SK-N-SH (cell line): ENCODE measurements at regions not wholly inside any gene's neighbourhood (a gene's known extent, or its start where the extent isn't known, plus 50 kb on each side); places are given as distances from the start of the nearest gene placed in this dataset.

Source experiments
- CTCF ChIA-PET: fragments of 300-600, 350-600 bp; formaldehyde crosslinking; extraction: SDS; loops from one replicate; lab custom pipeline; 2021; lab: Yijun Ruan, JAX
- POLR2A ChIA-PET: fragments of 350-600 bp; sonication (Branson Sonifier 250); formaldehyde crosslinking; extraction: SDS; loops from one replicate; lab custom pipeline; 2020; ENCODE audit warnings: antibody characterized with exemption, inconsistent platforms; lab: Yijun Ruan, JAX
- DNase-seq: peaks from one replicate; pipeline ENCODE4 v3.0.0; 2012
- H2AFZ ChIP-seq: fragments of 200-600 bp; sonication (generic); 2 replicates; pipeline ENCODE4 v1.8.1; 2016; ENCODE audit warnings: antibody characterized with exemption, mild to moderate bottlenecking, low read depth
- H3F3A ChIP-seq: fragments of 200-600 bp; sonication (generic); replicated peaks from 2 replicates; pipeline ENCODE3; 2016; ENCODE audit warnings: antibody characterized with exemption, mild to moderate bottlenecking; ENCODE audit not compliant: insufficient read depth
- H3K27ac ChIP-seq, 2 experiments: fragments of 200-500 bp in 1 of 2; fragments of 200-600 bp in 1 of 2; sonication (Bioruptor generic) in 1 of 2; sonication (generic), shearing (Covaris generic) in 1 of 2; 2 replicates each; pipeline versions ENCODE4 v1.5.1 to v1.6.1; 2014 to 2016; ENCODE audit warnings: low read depth in 2 of 2, inconsistent platforms in 1 of 2, low read length in 1 of 2, mild to moderate bottlenecking in 1 of 2, mixed read lengths in 1 of 2
- H3K27me3 ChIP-seq: fragments of 200-600 bp; sonication (generic), shearing (Covaris generic); 2 replicates; pipeline ENCODE4 v1.6.1; 2016; ENCODE audit warnings: mixed run types; ENCODE audit not compliant: insufficient read depth
- H3K36me3 ChIP-seq, 2 experiments: fragments of 200-500 bp in 1 of 2; fragments of 200-600 bp in 1 of 2; sonication (Bioruptor generic) in 1 of 2; sonication (generic) in 1 of 2; replicated peaks in 1 of 2; 2 replicates each; pipeline versions ENCODE3 to v1.5.1; 2014 to 2016; ENCODE audit warnings: low read length in 1 of 2, mild to moderate bottlenecking in 1 of 2; ENCODE audit not compliant: insufficient read depth in 2 of 2, control insufficient read depth in 1 of 2
- H3K4me1 ChIP-seq, 2 experiments: fragments of 200-500 bp in 1 of 2; fragments of 200-600 bp in 1 of 2; sonication (Bioruptor generic) in 1 of 2; sonication (generic), shearing (Covaris generic) in 1 of 2; 2 replicates each; pipeline versions ENCODE4 v1.5.1 to v1.6.1; 2014 to 2016; ENCODE audit warnings: low read depth in 1 of 2, low read length in 1 of 2, mixed run types in 1 of 2; ENCODE audit not compliant: insufficient read depth in 2 of 2, control insufficient read depth in 1 of 2
- H3K4me2 ChIP-seq: fragments of 200-600 bp; sonication (generic), shearing (Covaris generic); 2 replicates; pipeline ENCODE4 v1.6.1; 2017; ENCODE audit warnings: mixed run types
- H3K4me3 ChIP-seq, 2 experiments: fragments of 200-500 bp in 1 of 2; fragments of 200-600 bp in 1 of 2; sonication (Bioruptor generic) in 1 of 2; sonication (generic), shearing (Covaris generic) in 1 of 2; 2 replicates each; pipeline versions ENCODE4 v1.5.1 to v1.8.1; 2014 to 2016; ENCODE audit warnings: low read depth in 2 of 2, inconsistent platforms in 1 of 2, low read length in 1 of 2, mild to moderate bottlenecking in 1 of 2, mixed read lengths in 1 of 2, moderate library complexity in 1 of 2
- H3K79me2 ChIP-seq: fragments of 200-600 bp; sonication (generic); 2 replicates; pipeline ENCODE4 v1.8.1; 2017; ENCODE audit warnings: mild to moderate bottlenecking; ENCODE audit not compliant: insufficient read depth
- H3K9ac ChIP-seq: fragments of 200-600 bp; sonication (generic); 2 replicates; pipeline ENCODE4 v1.6.1; 2017; ENCODE audit warnings: mixed run types
- H3K9me2 ChIP-seq: fragments of 200-600 bp; sonication (generic); 2 replicates; pipeline ENCODE4 v1.6.1; 2017; ENCODE audit warnings: mixed run types
- H3K9me3 ChIP-seq: fragments of 200-600 bp; sonication (generic); 2 replicates; pipeline ENCODE4 v1.6.1; 2017; ENCODE audit warnings: mixed run types, mild to moderate bottlenecking, moderate library complexity
- H4K20me1 ChIP-seq: fragments of 200-600 bp; sonication (generic); 2 replicates; pipeline ENCODE4 v1.6.1; 2017; ENCODE audit warnings: mild to moderate bottlenecking, mixed run types; ENCODE audit not compliant: insufficient read depth
- ELF1 ChIP-seq: IDR thresholded peaks from 2 replicates; pipeline ENCODE4 v1.4.0; 2012
- EP300 ChIP-seq, 2 experiments: IDR thresholded peaks; 2 replicates each; pipeline versions ENCODE4 v1.4.0 to v1.6.1; 2012; ENCODE audit warnings: borderline replicate concordance in 1 of 2, low read depth in 1 of 2, low read length in 1 of 2
- EZH2phosphoT487 ChIP-seq: fragments of 200-600 bp; sonication (generic); IDR thresholded peaks from 2 replicates; pipeline ENCODE4 v1.6.1; 2017; ENCODE audit warnings: low read depth, mixed run types, mild to moderate bottlenecking, antibody characterized with exemption, moderate library complexity, borderline replicate concordance
- FOXM1 ChIP-seq: IDR thresholded peaks from 2 replicates; pipeline ENCODE4 v1.4.0; 2012; ENCODE audit warnings: low read depth, mild to moderate bottlenecking
- GABPA ChIP-seq: IDR thresholded peaks from 2 replicates; pipeline ENCODE4 v1.4.0; 2012; ENCODE audit warnings: low read depth, mild to moderate bottlenecking
- MXI1 ChIP-seq: IDR thresholded peaks from 2 replicates; pipeline ENCODE4 v1.6.1; 2012; ENCODE audit warnings: mild to moderate bottlenecking, low read depth, low read length, improper control_type of control experiment
- NFIC ChIP-seq: IDR thresholded peaks from 2 replicates; pipeline ENCODE4 v1.4.0; 2012; ENCODE audit warnings: borderline replicate concordance
- NRF1 ChIP-seq: IDR thresholded peaks from 2 replicates; pipeline ENCODE4 v1.6.1; 2012; ENCODE audit warnings: low read depth, mild to moderate bottlenecking, low read length
- RAD21 ChIP-seq: IDR thresholded peaks from 2 replicates; pipeline ENCODE4 v1.6.1; 2012; ENCODE audit warnings: mild to moderate bottlenecking, low read length
- RFX5 ChIP-seq: IDR thresholded peaks from 2 replicates; pipeline ENCODE4 v1.6.1; 2012; ENCODE audit warnings: mild to moderate bottlenecking, improper control_type of control experiment, low read length
- RXRA ChIP-seq: IDR thresholded peaks from 2 replicates; pipeline ENCODE4 v1.4.0; 2012; ENCODE audit warnings: low read depth, mild to moderate bottlenecking, borderline replicate concordance
- SMC3 ChIP-seq: IDR thresholded peaks from 2 replicates; pipeline ENCODE4 v1.6.1; 2012; ENCODE audit warnings: low read depth, low read length, improper control_type of control experiment
- TAF1 ChIP-seq: IDR thresholded peaks from 2 replicates; pipeline ENCODE4 v1.6.1; 2012; ENCODE audit warnings: low read depth, mild to moderate bottlenecking, low read length, moderate library complexity, borderline replicate concordance
- YY1 ChIP-seq: IDR thresholded peaks from 2 replicates; pipeline ENCODE4 v1.4.0; 2012; ENCODE audit warnings: low read depth, mild to moderate bottlenecking
- WGBS: methylation state at CpG from one replicate; pipeline ENCODE4 v1.1.6; 2017; ENCODE audit warnings: low lambda C conversion rate; 5-methylcytosine and 5-hydroxymethylcytosine counted together
- TF ChIP-seq, protein P1 (sequence below): fragments of 150-350 bp; IDR thresholded peaks from 2 replicates; pipeline ENCODE4 v1.6.1; 2017; ENCODE audit warnings: antibody characterized with exemption, low read length, low read depth, borderline replicate concordance
- TF ChIP-seq, protein P2 (sequence below): IDR thresholded peaks from 2 replicates; pipeline ENCODE4; 2012
- TF ChIP-seq, protein P3 (sequence below): fragments of 200-600 bp; sonication (generic); IDR thresholded peaks from 2 replicates; pipeline ENCODE4 v1.6.1; 2017; ENCODE audit warnings: antibody characterized with exemption, mild to moderate bottlenecking, moderate library complexity
- TF ChIP-seq, protein P4 (sequence below): IDR thresholded peaks from 2 replicates; pipeline ENCODE4 v1.6.1; 2012; ENCODE audit warnings: mild to moderate bottlenecking, low read depth, low read length, moderate library complexity
- TF ChIP-seq, protein P5 (sequence below): IDR thresholded peaks from 2 replicates; pipeline ENCODE4 v1.4.0; 2012; ENCODE audit warnings: low read depth, borderline replicate concordance
- TF ChIP-seq, protein P6 (sequence below): IDR thresholded peaks from 2 replicates; pipeline ENCODE4 v1.4.0; 2012; ENCODE audit warnings: low read depth

DNA sequence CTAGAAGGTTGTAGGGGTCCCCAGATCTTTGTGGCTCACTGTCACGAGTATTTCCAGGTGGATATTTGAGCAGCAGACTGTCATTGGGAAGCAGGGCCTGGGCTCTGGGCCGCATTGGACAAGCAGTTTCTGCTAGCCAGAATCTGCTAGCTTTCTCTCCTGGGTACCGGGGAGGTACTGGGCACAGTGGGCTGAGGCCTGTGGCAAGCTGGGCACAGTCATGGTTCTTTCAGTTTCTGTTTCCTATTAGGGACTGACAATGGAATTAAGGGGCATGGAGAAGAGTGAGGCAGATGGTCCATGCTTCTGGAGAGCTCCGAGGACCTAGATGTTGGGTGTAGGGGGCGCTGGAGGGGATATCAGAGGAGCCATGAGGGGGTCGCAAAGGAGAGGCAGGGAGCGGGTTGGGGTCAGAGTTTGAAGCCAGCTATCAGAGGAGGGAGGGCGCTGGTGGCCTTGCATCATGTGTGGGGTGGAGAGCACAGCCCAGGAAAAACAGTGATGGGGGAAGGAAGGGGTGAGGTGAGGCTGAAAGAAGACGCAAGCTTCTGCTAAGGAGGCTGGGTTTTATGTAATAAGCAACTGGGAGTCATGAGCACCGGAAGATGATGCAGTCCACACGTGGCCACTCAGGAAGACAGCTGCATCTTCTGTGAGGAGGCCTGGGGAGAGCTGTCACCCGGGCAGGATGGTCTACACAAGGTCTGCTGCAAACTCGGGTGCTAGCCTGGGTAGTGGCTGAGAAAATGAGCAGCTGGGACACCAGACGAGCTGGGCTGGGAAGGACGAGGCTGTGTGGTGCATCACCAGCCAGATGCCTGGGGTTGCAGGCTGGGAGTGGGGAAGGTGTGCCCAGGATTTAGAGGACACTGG is 72.7 kb downstream of the IER5 start:
- CTCF ChIA-PET, result interaction anchor here (0.9 to 5.5 kb wide), 5 partner anchors 11 to 645 kb away, joined by 3 to 29 read pairs (median 3); no protein-coding TSS in a partner anchor
- H3K79me2 ChIP-seq, result no peaks in the 10 kb centered on the region
- no peaks in the 10 kb centered on the region for H3K9me2 ChIP-seq
- 65% methylated on average over 15 of the region's 15 CpGs for WGBS
- H3K9ac ChIP-seq, result no peak overlapping the region
- no peak overlapping the region for H3K4me2 ChIP-seq
- no peaks in the 10 kb centered on the region for H4K20me1 ChIP-seq
- TF ChIP-seq NFIC (no peak), YY1 (no peak), EP300 (IDR thresholded peaks at IDR 0.05; ENCODE audit: borderline replicate concordance in 1 of 2, low read depth in 1 of 2, low read length in 1 of 2) (no peak), SMC3 (no peak), NRF1 (no peak), EZH2phosphoT487 (no peak), MXI1 (no peak), RFX5 (no peak), TAF1 (no peak), FOXM1 (no peak), RAD21 (no peak), RXRA (no peak), ELF1 (no peak), GABPA (no peak)
- TF ChIP-seq, protein P1, sequence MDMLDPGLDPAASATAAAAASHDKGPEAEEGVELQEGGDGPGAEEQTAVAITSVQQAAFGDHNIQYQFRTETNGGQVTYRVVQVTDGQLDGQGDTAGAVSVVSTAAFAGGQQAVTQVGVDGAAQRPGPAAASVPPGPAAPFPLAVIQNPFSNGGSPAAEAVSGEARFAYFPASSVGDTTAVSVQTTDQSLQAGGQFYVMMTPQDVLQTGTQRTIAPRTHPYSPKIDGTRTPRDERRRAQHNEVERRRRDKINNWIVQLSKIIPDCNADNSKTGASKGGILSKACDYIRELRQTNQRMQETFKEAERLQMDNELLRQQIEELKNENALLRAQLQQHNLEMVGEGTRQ, result no peak
- TF ChIP-seq, protein P2, sequence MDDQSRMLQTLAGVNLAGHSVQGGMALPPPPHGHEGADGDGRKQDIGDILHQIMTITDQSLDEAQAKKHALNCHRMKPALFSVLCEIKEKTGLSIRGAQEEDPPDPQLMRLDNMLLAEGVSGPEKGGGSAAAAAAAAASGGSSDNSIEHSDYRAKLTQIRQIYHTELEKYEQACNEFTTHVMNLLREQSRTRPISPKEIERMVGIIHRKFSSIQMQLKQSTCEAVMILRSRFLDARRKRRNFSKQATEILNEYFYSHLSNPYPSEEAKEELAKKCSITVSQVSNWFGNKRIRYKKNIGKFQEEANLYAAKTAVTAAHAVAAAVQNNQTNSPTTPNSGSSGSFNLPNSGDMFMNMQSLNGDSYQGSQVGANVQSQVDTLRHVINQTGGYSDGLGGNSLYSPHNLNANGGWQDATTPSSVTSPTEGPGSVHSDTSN, result no peak
- TF ChIP-seq, protein P3, sequence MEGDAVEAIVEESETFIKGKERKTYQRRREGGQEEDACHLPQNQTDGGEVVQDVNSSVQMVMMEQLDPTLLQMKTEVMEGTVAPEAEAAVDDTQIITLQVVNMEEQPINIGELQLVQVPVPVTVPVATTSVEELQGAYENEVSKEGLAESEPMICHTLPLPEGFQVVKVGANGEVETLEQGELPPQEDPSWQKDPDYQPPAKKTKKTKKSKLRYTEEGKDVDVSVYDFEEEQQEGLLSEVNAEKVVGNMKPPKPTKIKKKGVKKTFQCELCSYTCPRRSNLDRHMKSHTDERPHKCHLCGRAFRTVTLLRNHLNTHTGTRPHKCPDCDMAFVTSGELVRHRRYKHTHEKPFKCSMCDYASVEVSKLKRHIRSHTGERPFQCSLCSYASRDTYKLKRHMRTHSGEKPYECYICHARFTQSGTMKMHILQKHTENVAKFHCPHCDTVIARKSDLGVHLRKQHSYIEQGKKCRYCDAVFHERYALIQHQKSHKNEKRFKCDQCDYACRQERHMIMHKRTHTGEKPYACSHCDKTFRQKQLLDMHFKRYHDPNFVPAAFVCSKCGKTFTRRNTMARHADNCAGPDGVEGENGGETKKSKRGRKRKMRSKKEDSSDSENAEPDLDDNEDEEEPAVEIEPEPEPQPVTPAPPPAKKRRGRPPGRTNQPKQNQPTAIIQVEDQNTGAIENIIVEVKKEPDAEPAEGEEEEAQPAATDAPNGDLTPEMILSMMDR, result no peak
- TF ChIP-seq, protein P4, sequence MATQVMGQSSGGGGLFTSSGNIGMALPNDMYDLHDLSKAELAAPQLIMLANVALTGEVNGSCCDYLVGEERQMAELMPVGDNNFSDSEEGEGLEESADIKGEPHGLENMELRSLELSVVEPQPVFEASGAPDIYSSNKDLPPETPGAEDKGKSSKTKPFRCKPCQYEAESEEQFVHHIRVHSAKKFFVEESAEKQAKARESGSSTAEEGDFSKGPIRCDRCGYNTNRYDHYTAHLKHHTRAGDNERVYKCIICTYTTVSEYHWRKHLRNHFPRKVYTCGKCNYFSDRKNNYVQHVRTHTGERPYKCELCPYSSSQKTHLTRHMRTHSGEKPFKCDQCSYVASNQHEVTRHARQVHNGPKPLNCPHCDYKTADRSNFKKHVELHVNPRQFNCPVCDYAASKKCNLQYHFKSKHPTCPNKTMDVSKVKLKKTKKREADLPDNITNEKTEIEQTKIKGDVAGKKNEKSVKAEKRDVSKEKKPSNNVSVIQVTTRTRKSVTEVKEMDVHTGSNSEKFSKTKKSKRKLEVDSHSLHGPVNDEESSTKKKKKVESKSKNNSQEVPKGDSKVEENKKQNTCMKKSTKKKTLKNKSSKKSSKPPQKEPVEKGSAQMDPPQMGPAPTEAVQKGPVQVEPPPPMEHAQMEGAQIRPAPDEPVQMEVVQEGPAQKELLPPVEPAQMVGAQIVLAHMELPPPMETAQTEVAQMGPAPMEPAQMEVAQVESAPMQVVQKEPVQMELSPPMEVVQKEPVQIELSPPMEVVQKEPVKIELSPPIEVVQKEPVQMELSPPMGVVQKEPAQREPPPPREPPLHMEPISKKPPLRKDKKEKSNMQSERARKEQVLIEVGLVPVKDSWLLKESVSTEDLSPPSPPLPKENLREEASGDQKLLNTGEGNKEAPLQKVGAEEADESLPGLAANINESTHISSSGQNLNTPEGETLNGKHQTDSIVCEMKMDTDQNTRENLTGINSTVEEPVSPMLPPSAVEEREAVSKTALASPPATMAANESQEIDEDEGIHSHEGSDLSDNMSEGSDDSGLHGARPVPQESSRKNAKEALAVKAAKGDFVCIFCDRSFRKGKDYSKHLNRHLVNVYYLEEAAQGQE, result no peak
- TF ChIP-seq, protein P5, sequence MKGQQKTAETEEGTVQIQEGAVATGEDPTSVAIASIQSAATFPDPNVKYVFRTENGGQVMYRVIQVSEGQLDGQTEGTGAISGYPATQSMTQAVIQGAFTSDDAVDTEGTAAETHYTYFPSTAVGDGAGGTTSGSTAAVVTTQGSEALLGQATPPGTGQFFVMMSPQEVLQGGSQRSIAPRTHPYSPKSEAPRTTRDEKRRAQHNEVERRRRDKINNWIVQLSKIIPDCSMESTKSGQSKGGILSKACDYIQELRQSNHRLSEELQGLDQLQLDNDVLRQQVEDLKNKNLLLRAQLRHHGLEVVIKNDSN, result no peak
- TF ChIP-seq, protein P6, sequence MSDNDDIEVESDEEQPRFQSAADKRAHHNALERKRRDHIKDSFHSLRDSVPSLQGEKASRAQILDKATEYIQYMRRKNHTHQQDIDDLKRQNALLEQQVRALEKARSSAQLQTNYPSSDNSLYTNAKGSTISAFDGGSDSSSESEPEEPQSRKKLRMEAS, result no peak
- H2AFZ ChIP-seq, result no peak overlapping the region
- H3K36me3 ChIP-seq, result no peaks in the 10 kb centered on the region
- H3K4me1 ChIP-seq, result peaks cover under 1 to 9% of the 10 kb centered on the region in 2 experiments; a peak in 2 of 4 replicates
- POLR2A ChIA-PET, result no interaction called here
- H3F3A ChIP-seq, result no peaks in the 10 kb centered on the region
- H3K4me3 ChIP-seq, result no peak overlapping the region
- H3K27ac ChIP-seq, result no peak overlapping the region
- no peaks in the 10 kb centered on the region for H3K27me3 ChIP-seq
- no peak for DNase-seq
- peaks cover 6% of the 10 kb centered on the region; the same call in 1 of the 2 replicates for H3K9me3 ChIP-seq
